Calu3 (cell line): ENCODE measurements at regions not wholly inside any gene's neighbourhood (a gene's known extent, or its start where the extent isn't known, plus 50 kb on each side); places are given as distances from the start of the nearest gene placed in this dataset.

Experiments
- BruUV-seq: library from RNA; stranded (reverse); fragments of 400-500 nt; replicated peaks from 2 replicates; lab custom pipeline; 2021; lab: Mats Ljungman, UMichigan
- CTCF ChIA-PET: fragments of 300-600 bp; sonication (Branson Sonifier 250); formaldehyde crosslinking; loops from one replicate; lab custom pipeline; 2022; ENCODE audit warnings: antibody characterized with exemption; lab: Charles Lee
- DNase-seq: peaks from one replicate; pipeline ENCODE4 v3.0.0; 2022
- H3K27ac Mint-ChIP-seq: one replicate; pipeline ENCODE4 v1.8.0; 2022; ENCODE audit warnings: mixed read lengths; ENCODE audit not compliant: unreplicated experiment
- H3K27me3 Mint-ChIP-seq: one replicate; pipeline ENCODE4 v1.8.0; 2022; ENCODE audit warnings: mixed read lengths; ENCODE audit not compliant: unreplicated experiment
- H3K36me3 Mint-ChIP-seq: one replicate; pipeline ENCODE4 v1.8.0; 2022; ENCODE audit warnings: mild to moderate bottlenecking, moderate library complexity, mixed read lengths; ENCODE audit not compliant: insufficient read depth, unreplicated experiment
- H3K4me1 Mint-ChIP-seq: one replicate; pipeline ENCODE4 v1.8.0; 2022; ENCODE audit warnings: mild to moderate bottlenecking, low read depth, mixed read lengths; ENCODE audit not compliant: unreplicated experiment
- H3K4me3 Mint-ChIP-seq: one replicate; pipeline ENCODE4 v1.8.0; 2022; ENCODE audit warnings: mild to moderate bottlenecking, low read depth, moderate library complexity, mixed read lengths; ENCODE audit not compliant: unreplicated experiment
- H3K9me3 Mint-ChIP-seq: one replicate; pipeline ENCODE4 v1.8.0; 2022; ENCODE audit warnings: low read depth, mixed read lengths; ENCODE audit not compliant: unreplicated experiment
- CTCF ChIP-seq: fragments of 200-600 bp; IDR thresholded peaks from one replicate; pipeline ENCODE4 v1.8.0; 2022; ENCODE audit warnings: antibody characterized with exemption; ENCODE audit not compliant: unreplicated experiment
- intact Hi-C: fragments of 100-400 bp; cut with micrococcal nuclease; formaldehyde crosslinking; loops from one replicate; pipeline ENCODE4 v1.10.0; 2022; ENCODE audit not compliant: unreplicated experiment

GRCh38 chr7:23893176-23893941, 183.3 kb downstream of the STK31 start:
- no peak for DNase-seq
- intact Hi-C loops: no loop called here
- Mint-ChIP-seq H3K9me3 (no peaks in the 10 kb centered on the region), H3K36me3 (no peaks in the 10 kb centered on the region), H3K4me3 (no peak overlapping the region), H3K27me3 (peaks cover 45% of the 10 kb centered on the region), H3K4me1 (no peaks in the 10 kb centered on the region), H3K27ac (no peak overlapping the region)
- no peak for TF ChIP-seq CTCF
- no TSS peak for BruUV-seq
- CTCF ChIA-PET: interaction anchor here (0.5 to 0.6 kb wide), 3 partner anchors 82 to 1947 kb away, joined by 3 to 5 read pairs (median 3); no protein-coding TSS in a partner anchor

DNA sequence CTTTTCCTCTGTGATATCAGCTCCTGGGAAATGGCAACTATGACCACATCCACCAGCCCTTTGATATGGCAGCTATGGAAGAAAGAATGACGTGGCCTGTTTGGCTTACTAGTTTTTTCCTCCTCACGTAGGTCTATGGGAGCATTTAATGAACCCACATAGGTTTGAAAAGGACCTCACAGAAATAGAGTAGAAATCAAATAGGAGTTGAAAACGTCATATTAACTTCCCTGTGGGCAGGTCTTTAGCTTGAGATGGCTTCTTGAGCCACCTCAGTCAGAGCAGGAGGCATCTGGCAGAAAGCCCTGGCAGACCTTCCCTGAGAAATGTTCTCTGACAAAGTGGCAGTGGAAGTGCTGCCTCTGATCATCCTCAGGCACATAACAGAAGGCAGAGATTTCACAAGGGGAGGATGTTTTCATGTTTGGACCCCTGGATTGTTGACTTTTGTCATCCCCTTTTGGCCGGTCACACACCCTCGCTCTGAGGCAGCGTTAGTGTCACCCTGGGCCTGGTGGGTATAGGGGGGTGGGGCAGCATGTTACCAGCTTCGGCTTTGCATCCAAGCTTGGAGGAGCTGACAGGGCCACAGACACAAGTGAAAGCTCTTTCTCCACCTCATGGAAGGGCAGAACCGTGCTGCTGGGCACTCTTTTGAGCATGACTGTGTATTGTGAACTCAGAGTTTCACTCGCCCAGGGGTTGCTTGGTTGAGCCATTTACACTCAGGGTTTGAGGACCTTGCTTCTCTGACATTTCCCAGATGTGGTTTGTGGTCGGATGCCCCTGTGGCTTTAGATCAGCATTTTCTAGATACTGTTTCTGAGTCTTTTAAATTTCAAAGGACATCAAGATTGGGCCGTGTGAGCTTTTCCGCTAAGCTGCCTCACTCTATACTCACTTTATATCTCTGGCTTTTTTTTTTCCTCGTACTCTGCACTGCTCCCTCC, 184.2 kb downstream of the STK31 start:
- no peaks in the 10 kb centered on the region for H3K9me3 Mint-ChIP-seq
- no peak overlapping the region for H3K27ac Mint-ChIP-seq
- BruUV-seq: no TSS peak
- H3K36me3 Mint-ChIP-seq: no peaks in the 10 kb centered on the region
- intact Hi-C loops: no loop called here
- H3K4me1 Mint-ChIP-seq: no peaks in the 10 kb centered on the region
- H3K27me3 Mint-ChIP-seq: peaks cover 45% of the 10 kb centered on the region
- no peak overlapping the region for H3K4me3 Mint-ChIP-seq
- no peak for TF ChIP-seq CTCF
- DNase-seq: no peak
- CTCF ChIA-PET: interaction anchor here (0.5 to 0.6 kb wide), 3 partner anchors 9 to 217 kb away, joined by 3 to 6 read pairs (median 5); no protein-coding TSS in a partner anchor

GRCh38 chr7:23894892-23895569, 185.0 kb downstream of the STK31 start:
- TF ChIP-seq CTCF: no peak
- BruUV-seq: no TSS peak
- intact Hi-C loops: no loop called here
- DNase-seq: no peak
- Mint-ChIP-seq H3K4me1 (no peaks in the 10 kb centered on the region), H3K36me3 (no peaks in the 10 kb centered on the region), H3K27me3 (peaks cover 45% of the 10 kb centered on the region), H3K9me3 (no peaks in the 10 kb centered on the region), H3K27ac (no peak overlapping the region), H3K4me3 (no peak overlapping the region)
- CTCF ChIA-PET: no interaction called here

DNA sequence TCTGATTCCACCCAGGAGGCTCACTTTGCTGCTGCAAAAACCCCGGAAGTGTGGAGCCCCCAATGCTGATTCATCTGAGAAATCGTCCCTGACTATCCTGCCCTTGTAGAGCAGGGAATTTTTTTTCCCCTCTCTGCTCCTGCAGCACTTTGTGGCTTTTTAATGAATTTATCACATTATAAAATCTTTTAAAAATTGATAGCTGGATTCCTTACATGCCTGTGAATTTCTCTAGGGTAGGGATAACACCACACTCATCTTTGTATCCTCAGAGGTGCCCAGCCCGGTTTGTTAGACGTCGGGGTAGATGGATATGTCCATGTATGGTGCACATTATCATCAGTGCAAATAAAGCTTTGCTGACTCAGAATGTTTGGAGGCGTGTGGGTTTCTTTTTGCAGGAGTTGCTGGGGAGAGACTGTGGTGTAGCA, 185.7 kb downstream of the STK31 start:
- CTCF ChIA-PET: interaction anchor here (0.5 kb wide), 1 partner anchor 52 kb away, joined by 3 read pairs; no protein-coding TSS in a partner anchor
- BruUV-seq: no TSS peak
- H3K4me1 Mint-ChIP-seq: no peaks in the 10 kb centered on the region

More for the DNA sequence above, 185.7 kb downstream of the STK31 start:
- intact Hi-C loops: no loop called here
- no peaks in the 10 kb centered on the region for H3K36me3 Mint-ChIP-seq
- H3K9me3 Mint-ChIP-seq: no peaks in the 10 kb centered on the region
- no peak for DNase-seq
- no peak overlapping the region for H3K4me3 Mint-ChIP-seq
- no peak overlapping the region for H3K27ac Mint-ChIP-seq
- TF ChIP-seq CTCF: no peak
- H3K27me3 Mint-ChIP-seq: peaks cover 44% of the 10 kb centered on the region
